ENCODE measurements at regions not wholly inside any gene's neighbourhood (a gene's known extent, or its start where the extent isn't known, plus 50 kb on each side); places are given as distances from the start of the nearest gene placed in this dataset.

DNA sequence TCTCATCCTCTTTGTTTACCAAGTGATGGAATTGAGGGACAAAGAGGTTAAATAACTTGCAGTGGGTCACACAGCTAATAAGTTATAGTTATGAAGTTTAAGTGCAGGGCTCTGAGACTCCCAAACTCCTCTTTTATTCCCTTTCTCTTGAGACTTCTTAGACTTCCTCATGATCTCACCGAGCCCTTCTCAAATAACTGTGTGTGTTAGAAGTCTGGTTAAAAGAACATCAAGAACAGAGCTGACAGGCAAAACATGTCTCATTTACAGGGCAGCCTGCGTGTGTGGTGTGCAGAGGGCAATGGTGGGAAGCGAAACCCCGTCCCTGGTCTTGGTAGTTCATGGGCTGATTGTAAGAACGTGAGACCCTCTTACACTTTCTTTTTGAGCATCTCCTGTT is 368.0 kb downstream of the SLC4A3 start:
- TF ChIP-seq BRCA1 (CRISPR knock-in tag; IDR thresholded peaks at IDR 0.05) = no peak
- TF ChIP-seq, protein P1, sequence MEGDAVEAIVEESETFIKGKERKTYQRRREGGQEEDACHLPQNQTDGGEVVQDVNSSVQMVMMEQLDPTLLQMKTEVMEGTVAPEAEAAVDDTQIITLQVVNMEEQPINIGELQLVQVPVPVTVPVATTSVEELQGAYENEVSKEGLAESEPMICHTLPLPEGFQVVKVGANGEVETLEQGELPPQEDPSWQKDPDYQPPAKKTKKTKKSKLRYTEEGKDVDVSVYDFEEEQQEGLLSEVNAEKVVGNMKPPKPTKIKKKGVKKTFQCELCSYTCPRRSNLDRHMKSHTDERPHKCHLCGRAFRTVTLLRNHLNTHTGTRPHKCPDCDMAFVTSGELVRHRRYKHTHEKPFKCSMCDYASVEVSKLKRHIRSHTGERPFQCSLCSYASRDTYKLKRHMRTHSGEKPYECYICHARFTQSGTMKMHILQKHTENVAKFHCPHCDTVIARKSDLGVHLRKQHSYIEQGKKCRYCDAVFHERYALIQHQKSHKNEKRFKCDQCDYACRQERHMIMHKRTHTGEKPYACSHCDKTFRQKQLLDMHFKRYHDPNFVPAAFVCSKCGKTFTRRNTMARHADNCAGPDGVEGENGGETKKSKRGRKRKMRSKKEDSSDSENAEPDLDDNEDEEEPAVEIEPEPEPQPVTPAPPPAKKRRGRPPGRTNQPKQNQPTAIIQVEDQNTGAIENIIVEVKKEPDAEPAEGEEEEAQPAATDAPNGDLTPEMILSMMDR (CRISPR knock-in tag; IDR thresholded peaks at IDR 0.05) = no peak
- no peak for TF ChIP-seq TBL1XR1 (IDR thresholded peaks at IDR 0.05; ENCODE audit: borderline replicate concordance, low read length, partially characterized antibody)
- TF ChIP-seq SMAD9 (CRISPR knock-in tag; IDR thresholded peaks at IDR 0.05) = no peak
- TF ChIP-seq, protein P2, sequence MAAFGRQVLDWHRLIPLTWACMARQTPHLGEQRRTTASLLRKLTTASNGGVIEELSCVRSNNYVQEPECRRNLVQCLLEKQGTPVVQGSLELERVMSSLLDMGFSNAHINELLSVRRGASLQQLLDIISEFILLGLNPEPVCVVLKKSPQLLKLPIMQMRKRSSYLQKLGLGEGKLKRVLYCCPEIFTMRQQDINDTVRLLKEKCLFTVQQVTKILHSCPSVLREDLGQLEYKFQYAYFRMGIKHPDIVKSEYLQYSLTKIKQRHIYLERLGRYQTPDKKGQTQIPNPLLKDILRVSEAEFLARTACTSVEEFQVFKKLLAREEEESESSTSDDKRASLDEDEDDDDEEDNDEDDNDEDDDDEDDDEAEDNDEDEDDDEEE (CRISPR knock-in tag; IDR thresholded peaks at IDR 0.05) = no peak
- no peak for TF ChIP-seq TCF7L2 (IDR thresholded peaks at IDR 0.05; ENCODE audit: low read depth, low read length)
- TF ChIP-seq ZNF253 (CRISPR knock-in tag; IDR thresholded peaks at IDR 0.05; ENCODE audit: borderline replicate concordance) = no peak
- no peak for TF ChIP-seq RFX5 (IDR thresholded peaks at IDR 0.05; ENCODE audit: low read depth, low read length)
- TF ChIP-seq CHD2 (IDR thresholded peaks at IDR 0.05; ENCODE audit: low read depth, low read length) = no peak
- TF ChIP-seq, protein P3, sequence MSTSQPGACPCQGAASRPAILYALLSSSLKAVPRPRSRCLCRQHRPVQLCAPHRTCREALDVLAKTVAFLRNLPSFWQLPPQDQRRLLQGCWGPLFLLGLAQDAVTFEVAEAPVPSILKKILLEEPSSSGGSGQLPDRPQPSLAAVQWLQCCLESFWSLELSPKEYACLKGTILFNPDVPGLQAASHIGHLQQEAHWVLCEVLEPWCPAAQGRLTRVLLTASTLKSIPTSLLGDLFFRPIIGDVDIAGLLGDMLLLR (CRISPR knock-in tag; IDR thresholded peaks at IDR 0.05) = no peak
- TF ChIP-seq ARHGAP35 (CRISPR knock-in tag; IDR thresholded peaks at IDR 0.05; ENCODE audit: borderline replicate concordance) = no peak
- no peak for TF ChIP-seq NCOA1 (CRISPR knock-in tag; IDR thresholded peaks at IDR 0.05)
